PFSK-1 (cell line): ENCODE measurements at regions not wholly inside any gene's neighbourhood (a gene's known extent, or its start where the extent isn't known, plus 50 kb on each side); places are given as distances from the start of the nearest gene placed in this dataset.

Experiments
- FOXP2 ChIP-seq: optimal IDR thresholded peaks from 2 replicates; pipeline ENCODE3; 2011; ENCODE audit warnings: borderline replicate concordance, control low read depth, inconsistent platforms; ENCODE audit not compliant: insufficient read depth; ENCODE audit errors: extremely low read length, extremely low read depth
- POLR2AphosphoS5 ChIP-seq: IDR thresholded peaks from 2 replicates; pipeline ENCODE4 v1.6.1; 2012; ENCODE audit warnings: low read depth, mild to moderate bottlenecking, control low read depth, low read length, moderate library complexity
- SIN3A ChIP-seq: IDR thresholded peaks from 2 replicates; pipeline ENCODE4 v1.6.1; 2012; ENCODE audit warnings: mild to moderate bottlenecking, low read length, moderate library complexity, borderline replicate concordance; ENCODE audit not compliant: insufficient read depth
- TF ChIP-seq, protein P1 (sequence below), 2 experiments: IDR thresholded peaks; 2 replicates each; pipeline versions ENCODE4 v1.6.1 to v1.8.0; 2011 to 2012; ENCODE audit warnings: low read depth in 2 of 2, low read length in 2 of 2, control low read depth in 1 of 2, inconsistent platforms in 1 of 2, mild to moderate bottlenecking in 1 of 2, moderate library complexity in 1 of 2; ENCODE audit not compliant: insufficient read depth in 1 of 2

- TF ChIP-seq POLR2AphosphoS5 (no peak), SIN3A (no peak), FOXP2 (no peak)
- TF ChIP-seq, protein P1, sequence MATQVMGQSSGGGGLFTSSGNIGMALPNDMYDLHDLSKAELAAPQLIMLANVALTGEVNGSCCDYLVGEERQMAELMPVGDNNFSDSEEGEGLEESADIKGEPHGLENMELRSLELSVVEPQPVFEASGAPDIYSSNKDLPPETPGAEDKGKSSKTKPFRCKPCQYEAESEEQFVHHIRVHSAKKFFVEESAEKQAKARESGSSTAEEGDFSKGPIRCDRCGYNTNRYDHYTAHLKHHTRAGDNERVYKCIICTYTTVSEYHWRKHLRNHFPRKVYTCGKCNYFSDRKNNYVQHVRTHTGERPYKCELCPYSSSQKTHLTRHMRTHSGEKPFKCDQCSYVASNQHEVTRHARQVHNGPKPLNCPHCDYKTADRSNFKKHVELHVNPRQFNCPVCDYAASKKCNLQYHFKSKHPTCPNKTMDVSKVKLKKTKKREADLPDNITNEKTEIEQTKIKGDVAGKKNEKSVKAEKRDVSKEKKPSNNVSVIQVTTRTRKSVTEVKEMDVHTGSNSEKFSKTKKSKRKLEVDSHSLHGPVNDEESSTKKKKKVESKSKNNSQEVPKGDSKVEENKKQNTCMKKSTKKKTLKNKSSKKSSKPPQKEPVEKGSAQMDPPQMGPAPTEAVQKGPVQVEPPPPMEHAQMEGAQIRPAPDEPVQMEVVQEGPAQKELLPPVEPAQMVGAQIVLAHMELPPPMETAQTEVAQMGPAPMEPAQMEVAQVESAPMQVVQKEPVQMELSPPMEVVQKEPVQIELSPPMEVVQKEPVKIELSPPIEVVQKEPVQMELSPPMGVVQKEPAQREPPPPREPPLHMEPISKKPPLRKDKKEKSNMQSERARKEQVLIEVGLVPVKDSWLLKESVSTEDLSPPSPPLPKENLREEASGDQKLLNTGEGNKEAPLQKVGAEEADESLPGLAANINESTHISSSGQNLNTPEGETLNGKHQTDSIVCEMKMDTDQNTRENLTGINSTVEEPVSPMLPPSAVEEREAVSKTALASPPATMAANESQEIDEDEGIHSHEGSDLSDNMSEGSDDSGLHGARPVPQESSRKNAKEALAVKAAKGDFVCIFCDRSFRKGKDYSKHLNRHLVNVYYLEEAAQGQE (IDR thresholded peaks at IDR 0.05; ENCODE audit: insufficient read depth in 1 of 2, low read depth in 2 of 2, low read length in 2 of 2): no peak
Observed at GRCh38 chrX:45577361-45577760, 376.7 kb upstream of the DIPK2B start.
